ENCODE measurements at regions not wholly inside any gene's neighbourhood (a gene's known extent, or its start where the extent isn't known, plus 50 kb on each side); places are given as distances from the start of the nearest gene placed in this dataset.

DNA sequence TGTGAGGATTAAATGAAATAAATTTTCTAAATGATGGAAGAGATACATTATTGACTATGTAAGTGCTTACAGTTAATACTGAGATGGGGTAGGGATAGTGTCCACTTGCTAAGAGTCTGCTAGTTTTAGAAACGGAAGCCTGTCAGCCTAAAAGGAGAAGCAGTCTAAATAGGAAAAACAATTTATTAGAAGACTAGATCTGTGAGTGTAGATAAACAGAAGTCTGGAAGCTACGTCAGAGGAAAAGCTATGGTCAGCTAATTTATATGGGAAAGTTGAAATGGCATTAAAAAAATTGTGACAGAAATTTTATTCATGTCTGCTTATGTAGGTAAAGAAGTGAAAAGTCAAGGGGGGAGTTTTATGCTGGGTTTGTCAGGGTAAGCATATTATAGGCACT lies 1338.4 kb upstream of the CHAC2 start:
- TF ChIP-seq TAF1 (IDR thresholded peaks at IDR 0.05; ENCODE audit: borderline replicate concordance, insufficient read depth, low read length) (no peak), POLR2AphosphoS5 (IDR thresholded peaks at IDR 0.05; ENCODE audit: low read depth, low read length) (no peak), SIN3A (IDR thresholded peaks at IDR 0.05; ENCODE audit: borderline replicate concordance, insufficient read depth, low read length) (no peak)
- TF ChIP-seq, protein P1, sequence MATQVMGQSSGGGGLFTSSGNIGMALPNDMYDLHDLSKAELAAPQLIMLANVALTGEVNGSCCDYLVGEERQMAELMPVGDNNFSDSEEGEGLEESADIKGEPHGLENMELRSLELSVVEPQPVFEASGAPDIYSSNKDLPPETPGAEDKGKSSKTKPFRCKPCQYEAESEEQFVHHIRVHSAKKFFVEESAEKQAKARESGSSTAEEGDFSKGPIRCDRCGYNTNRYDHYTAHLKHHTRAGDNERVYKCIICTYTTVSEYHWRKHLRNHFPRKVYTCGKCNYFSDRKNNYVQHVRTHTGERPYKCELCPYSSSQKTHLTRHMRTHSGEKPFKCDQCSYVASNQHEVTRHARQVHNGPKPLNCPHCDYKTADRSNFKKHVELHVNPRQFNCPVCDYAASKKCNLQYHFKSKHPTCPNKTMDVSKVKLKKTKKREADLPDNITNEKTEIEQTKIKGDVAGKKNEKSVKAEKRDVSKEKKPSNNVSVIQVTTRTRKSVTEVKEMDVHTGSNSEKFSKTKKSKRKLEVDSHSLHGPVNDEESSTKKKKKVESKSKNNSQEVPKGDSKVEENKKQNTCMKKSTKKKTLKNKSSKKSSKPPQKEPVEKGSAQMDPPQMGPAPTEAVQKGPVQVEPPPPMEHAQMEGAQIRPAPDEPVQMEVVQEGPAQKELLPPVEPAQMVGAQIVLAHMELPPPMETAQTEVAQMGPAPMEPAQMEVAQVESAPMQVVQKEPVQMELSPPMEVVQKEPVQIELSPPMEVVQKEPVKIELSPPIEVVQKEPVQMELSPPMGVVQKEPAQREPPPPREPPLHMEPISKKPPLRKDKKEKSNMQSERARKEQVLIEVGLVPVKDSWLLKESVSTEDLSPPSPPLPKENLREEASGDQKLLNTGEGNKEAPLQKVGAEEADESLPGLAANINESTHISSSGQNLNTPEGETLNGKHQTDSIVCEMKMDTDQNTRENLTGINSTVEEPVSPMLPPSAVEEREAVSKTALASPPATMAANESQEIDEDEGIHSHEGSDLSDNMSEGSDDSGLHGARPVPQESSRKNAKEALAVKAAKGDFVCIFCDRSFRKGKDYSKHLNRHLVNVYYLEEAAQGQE (IDR thresholded peaks at IDR 0.05; ENCODE audit: insufficient read depth in 1 of 2, low read depth in 2 of 2, low read length in 2 of 2): no peak

Data from PFSK-1 (cell line).